Right atrium auricular region (tissue), 2 donors: ENCODE measurements at regions not wholly inside any gene's neighbourhood (a gene's known extent, or its start where the extent isn't known, plus 50 kb on each side); places are given as distances from the start of the nearest gene placed in this dataset.

Source experiments
- DNase-seq: peaks from one replicate; pipeline ENCODE4 v3.0.0-alpha.2; 2019; ENCODE audit warnings: low spot score
- H3K27ac ChIP-seq, 2 donors: fragments of 200-600 bp; sonication (generic); 1 replicate in 1 of 2; 2 replicates in 1 of 2; pipeline ENCODE4 v1.5.1; 2016 to 2019
- H3K27me3 ChIP-seq, 2 donors: fragments of 200-600 bp; sonication (generic); one replicate each; pipeline versions ENCODE4 v1.5.1 to v1.6.0; 2017 to 2019
- H3K36me3 ChIP-seq: fragments of 200-600 bp; sonication (generic); one replicate; pipeline ENCODE4 v1.5.1; 2016
- H3K4me1 ChIP-seq, 2 donors: fragments of 200-600 bp; sonication (generic); one replicate each; pipeline versions ENCODE4 v1.5.1 to v1.6.0; 2017 to 2019
- H3K4me3 ChIP-seq, 2 donors: fragments of 200-600 bp; sonication (generic); 1 replicate in 1 of 2; 2 replicates in 1 of 2; pipeline ENCODE4 v1.5.1; 2017 to 2019; ENCODE audit warnings: mild to moderate bottlenecking in 1 of 2, moderate library complexity in 1 of 2
- H3K9me3 ChIP-seq, 2 donors: fragments of 200-600 bp; sonication (generic); one replicate each; pipeline ENCODE4 v1.5.1; 2019
- TF ChIP-seq, protein P1 (sequence below), 2 donors: fragments of 200-600 bp; sonication (generic); IDR thresholded peaks; one replicate each; pipeline ENCODE4 v1.5.1; 2019; ENCODE audit warnings: antibody characterized with exemption in 2 of 2

DNA sequence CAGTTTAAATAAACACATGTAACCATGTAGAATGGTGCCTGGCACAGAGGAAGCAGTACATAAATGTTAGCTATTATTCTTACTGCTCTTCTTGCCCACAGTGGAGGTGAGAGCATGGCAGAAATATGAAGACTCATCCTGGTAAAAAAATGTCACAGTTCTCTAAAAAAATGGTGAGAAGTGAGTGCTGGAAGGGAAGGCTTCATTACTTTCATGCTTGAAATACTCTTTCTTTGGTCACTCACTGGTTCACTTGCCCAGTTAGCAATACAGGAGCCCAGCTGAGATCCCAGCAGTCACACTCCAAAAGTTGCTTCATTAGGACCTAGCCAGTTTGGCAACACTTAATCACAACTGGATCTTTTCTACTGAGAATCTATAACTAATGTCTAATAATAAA, 1017.2 kb downstream of the TUSC7 start:
- no peak overlapping the region for H3K4me3 ChIP-seq
- TF ChIP-seq, protein P1, sequence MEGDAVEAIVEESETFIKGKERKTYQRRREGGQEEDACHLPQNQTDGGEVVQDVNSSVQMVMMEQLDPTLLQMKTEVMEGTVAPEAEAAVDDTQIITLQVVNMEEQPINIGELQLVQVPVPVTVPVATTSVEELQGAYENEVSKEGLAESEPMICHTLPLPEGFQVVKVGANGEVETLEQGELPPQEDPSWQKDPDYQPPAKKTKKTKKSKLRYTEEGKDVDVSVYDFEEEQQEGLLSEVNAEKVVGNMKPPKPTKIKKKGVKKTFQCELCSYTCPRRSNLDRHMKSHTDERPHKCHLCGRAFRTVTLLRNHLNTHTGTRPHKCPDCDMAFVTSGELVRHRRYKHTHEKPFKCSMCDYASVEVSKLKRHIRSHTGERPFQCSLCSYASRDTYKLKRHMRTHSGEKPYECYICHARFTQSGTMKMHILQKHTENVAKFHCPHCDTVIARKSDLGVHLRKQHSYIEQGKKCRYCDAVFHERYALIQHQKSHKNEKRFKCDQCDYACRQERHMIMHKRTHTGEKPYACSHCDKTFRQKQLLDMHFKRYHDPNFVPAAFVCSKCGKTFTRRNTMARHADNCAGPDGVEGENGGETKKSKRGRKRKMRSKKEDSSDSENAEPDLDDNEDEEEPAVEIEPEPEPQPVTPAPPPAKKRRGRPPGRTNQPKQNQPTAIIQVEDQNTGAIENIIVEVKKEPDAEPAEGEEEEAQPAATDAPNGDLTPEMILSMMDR (IDR thresholded peaks at IDR 0.05), result no peak
- H3K27me3 ChIP-seq, result no peaks in the 10 kb centered on the region
- DNase-seq, result no peak
- no peak overlapping the region for H3K27ac ChIP-seq
- H3K9me3 ChIP-seq, result no peaks in the 10 kb centered on the region
- H3K36me3 ChIP-seq, result no peaks in the 10 kb centered on the region
- no peaks in the 10 kb centered on the region for H3K4me1 ChIP-seq

GRCh38 chr3:117728226-117728625, 1018.6 kb downstream of the TUSC7 start:
- Histone ChIP-seq H3K27ac (no peak overlapping the region), H3K9me3 (no peaks in the 10 kb centered on the region), H3K4me3 (no peak overlapping the region), H3K36me3 (no peaks in the 10 kb centered on the region), H3K27me3 (no peaks in the 10 kb centered on the region), H3K4me1 (no peaks in the 10 kb centered on the region)
- DNase-seq, result no peak
- TF ChIP-seq, protein P1 (IDR thresholded peaks at IDR 0.05), result no peak

DNA sequence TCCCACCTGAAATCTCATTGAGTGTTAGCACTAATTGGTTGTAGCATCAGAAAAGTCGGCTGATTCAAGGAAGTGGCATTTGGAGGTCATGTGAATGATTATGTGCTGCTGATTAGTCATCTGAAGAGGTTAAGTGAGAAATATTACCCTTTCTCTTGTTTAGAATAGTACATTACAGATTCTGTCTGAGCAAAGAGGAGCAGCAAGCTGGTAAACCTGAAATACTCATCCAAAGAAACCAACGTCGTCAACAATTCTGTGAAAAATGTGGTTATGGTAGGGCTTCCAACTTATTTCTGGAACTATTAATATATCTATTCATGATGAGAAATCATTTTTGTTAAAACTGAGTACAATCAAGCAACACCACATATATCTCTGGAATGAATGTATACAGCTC, 1024.9 kb downstream of the TUSC7 start:
- Histone ChIP-seq H3K9me3 (no peaks in the 10 kb centered on the region), H3K27me3 (no peaks in the 10 kb centered on the region), H3K4me1 (no peaks in the 10 kb centered on the region), H3K36me3 (no peaks in the 10 kb centered on the region), H3K4me3 (no peak overlapping the region), H3K27ac (no peak overlapping the region)
- no peak for DNase-seq
- TF ChIP-seq, protein P1 (IDR thresholded peaks at IDR 0.05), result no peak

DNA sequence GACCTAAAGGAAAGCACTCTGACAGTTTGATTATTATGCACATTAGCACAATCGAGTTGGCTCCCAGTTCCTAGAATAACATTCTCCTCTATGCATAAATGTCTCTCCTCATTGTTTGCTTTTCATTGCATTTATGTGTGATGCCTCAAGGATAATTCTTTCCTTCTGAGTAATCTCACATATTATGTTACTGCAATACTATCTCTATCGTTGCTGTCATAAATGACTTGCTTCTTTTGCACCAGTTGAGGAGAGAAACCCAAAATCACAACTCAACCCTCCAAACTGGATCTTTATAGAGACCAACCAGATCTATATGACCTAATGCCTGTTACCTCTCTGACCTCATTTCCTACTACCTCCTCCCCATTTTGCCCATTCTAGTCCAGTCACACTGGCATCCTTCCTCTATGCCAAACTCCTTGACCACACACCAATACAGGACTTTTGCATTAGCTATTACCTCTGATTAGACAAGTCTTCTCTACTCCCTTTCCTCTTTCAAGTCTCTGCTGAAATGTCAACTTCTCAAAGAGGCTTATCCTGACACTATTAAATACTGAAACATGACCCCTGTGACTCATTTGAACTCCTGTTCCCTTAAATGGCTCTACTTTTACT, 1026.0 kb downstream of the TUSC7 start:
- H3K27ac ChIP-seq, result no peak overlapping the region
- H3K9me3 ChIP-seq, result no peaks in the 10 kb centered on the region
- no peaks in the 10 kb centered on the region for H3K27me3 ChIP-seq
- no peak for DNase-seq
- TF ChIP-seq, protein P1 (IDR thresholded peaks at IDR 0.05), result no peak
- H3K4me3 ChIP-seq, result no peak overlapping the region
- H3K36me3 ChIP-seq, result no peaks in the 10 kb centered on the region
- no peaks in the 10 kb centered on the region for H3K4me1 ChIP-seq

DNA sequence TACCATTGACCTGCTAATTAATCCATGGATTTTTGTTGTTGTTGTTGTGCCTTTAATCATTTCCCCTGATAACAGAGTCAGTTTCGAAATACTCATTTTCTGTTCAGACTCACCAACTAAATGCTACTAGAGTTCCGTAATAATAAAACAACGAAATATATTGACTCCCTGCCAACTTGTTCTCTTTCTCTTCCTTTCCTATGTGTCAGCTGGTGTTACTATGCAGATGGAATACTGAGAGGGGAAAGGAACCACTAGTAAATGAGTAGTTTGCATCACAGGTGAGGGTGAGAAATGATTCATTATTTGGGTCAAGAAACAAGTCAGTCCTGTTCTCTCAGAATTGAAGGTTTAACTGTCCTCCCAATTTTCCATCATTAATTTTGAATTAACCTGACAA, 1027.3 kb downstream of the TUSC7 start:
- H3K4me3 ChIP-seq, result no peak overlapping the region
- DNase-seq, result no peak
- TF ChIP-seq, protein P1 (IDR thresholded peaks at IDR 0.05), result no peak
- H3K4me1 ChIP-seq, result no peaks in the 10 kb centered on the region
- H3K36me3 ChIP-seq, result no peaks in the 10 kb centered on the region
- no peak overlapping the region for H3K27ac ChIP-seq
- H3K27me3 ChIP-seq, result no peaks in the 10 kb centered on the region
- no peaks in the 10 kb centered on the region for H3K9me3 ChIP-seq

- Histone ChIP-seq H3K9me3 (no peaks in the 10 kb centered on the region), H3K27me3 (no peaks in the 10 kb centered on the region), H3K27ac (no peak overlapping the region), H3K4me3 (no peak overlapping the region), H3K36me3 (no peaks in the 10 kb centered on the region), H3K4me1 (no peaks in the 10 kb centered on the region)
- DNase-seq, result no peak
- TF ChIP-seq, protein P1 (IDR thresholded peaks at IDR 0.05), result no peak
These were observed 1034.4 kb downstream of the TUSC7 start for GRCh38 chr3:117743993-117744392.
